GM12891 (cell line): ENCODE measurements at regions not wholly inside any gene's neighbourhood (a gene's known extent, or its start where the extent isn't known, plus 50 kb on each side); places are given as distances from the start of the nearest gene placed in this dataset.

Source experiments
- DNase-seq: peaks from one replicate; pipeline ENCODE4 v3.0.0; 2011; ENCODE audit warnings: low spot score; ENCODE audit not compliant: insufficient read length
- FAIRE-seq: peaks from 2 replicates; lab custom pipeline; 2011; peaks lifted over from hg19 to GRCh38; lab: Jason Lieb, UNC
- PAX5 ChIP-seq: IDR thresholded peaks from 2 replicates; pipeline ENCODE4 v1.6.1; 2011; ENCODE audit warnings: low read length, moderate library complexity, mild to moderate bottlenecking; ENCODE audit not compliant: insufficient read depth, severe bottlenecking
- POLR2A ChIP-seq: IDR thresholded peaks from 2 replicates; pipeline ENCODE4 v1.6.1; 2011; ENCODE audit warnings: low read depth, low read length, control low read depth
- POLR2AphosphoS5 ChIP-seq: IDR thresholded peaks from 2 replicates; pipeline ENCODE4 v1.6.1; 2011; ENCODE audit warnings: low read depth, low read length, control low read depth
- POU2F2 ChIP-seq: IDR thresholded peaks from 2 replicates; pipeline ENCODE4 v1.6.1; 2011; ENCODE audit warnings: low read depth, mild to moderate bottlenecking, control low read depth, low read length, moderate library complexity
- SPI1 ChIP-seq: IDR thresholded peaks from 2 replicates; pipeline ENCODE4 v1.6.1; 2011; ENCODE audit warnings: low read depth, low read length, control low read depth
- TAF1 ChIP-seq: IDR thresholded peaks from 2 replicates; pipeline ENCODE4 v1.6.1; 2011; ENCODE audit warnings: low read depth, low read length, control low read depth

GRCh38 chr5:87499478-87500410 is 87.0 kb upstream of the CCNH start:
- DNase-seq, result no peak
- FAIRE-seq, result no peak
- TF ChIP-seq PAX5 (no peak), POU2F2 (no peak), POLR2A (no peak), TAF1 (no peak), POLR2AphosphoS5 (no peak), SPI1 (no peak)
